Skeletal muscle tissue (tissue), 3 donors: ENCODE measurements at regions not wholly inside any gene's neighbourhood (a gene's known extent, or its start where the extent isn't known, plus 50 kb on each side); places are given as distances from the start of the nearest gene placed in this dataset.

ENCODE experiments used
- H3K27ac ChIP-seq: one replicate; pipeline ENCODE4 v1.7.0; 2013; ENCODE audit warnings: mild to moderate bottlenecking, low read depth, low read length, inconsistent platforms
- H3K27me3 ChIP-seq, 3 donors: one replicate each; pipeline ENCODE4 v1.7.0; 2013; ENCODE audit warnings: low read length in 3 of 3; ENCODE audit not compliant: control insufficient read depth in 3 of 3, insufficient read depth in 3 of 3
- H3K36me3 ChIP-seq, 3 donors: one replicate each; pipeline ENCODE4 v1.7.0; 2013; ENCODE audit warnings: low read length in 3 of 3; ENCODE audit not compliant: control insufficient read depth in 3 of 3, insufficient read depth in 3 of 3
- H3K4me1 ChIP-seq, 3 donors: one replicate each; pipeline ENCODE4 v1.7.0; 2013; ENCODE audit warnings: low read length in 3 of 3, mild to moderate bottlenecking in 3 of 3; ENCODE audit not compliant: control insufficient read depth in 3 of 3, insufficient read depth in 3 of 3
- H3K4me3 ChIP-seq, 3 donors: one replicate each; pipeline ENCODE4 v1.7.0; 2013; ENCODE audit warnings: low read length in 3 of 3
- H3K9ac ChIP-seq, 3 donors: one replicate each; pipeline ENCODE4 v1.7.0; 2013; ENCODE audit warnings: low read length in 3 of 3, mild to moderate bottlenecking in 3 of 3, moderate library complexity in 2 of 3, low read depth in 1 of 3
- H3K9me3 ChIP-seq, 3 donors: one replicate each; pipeline ENCODE4 v1.7.0; 2013; ENCODE audit warnings: low read length in 3 of 3; ENCODE audit not compliant: control insufficient read depth in 3 of 3
- donor health status: Osteomylitis.

- Histone ChIP-seq H3K9ac (no peak overlapping the region), H3K9me3 (no peaks in the 10 kb centered on the region), H3K4me3 (no peak overlapping the region), H3K27me3 (no peaks in the 10 kb centered on the region), H3K4me1 (no peaks in the 10 kb centered on the region), H3K27ac (no peak overlapping the region), H3K36me3 (no peaks in the 10 kb centered on the region)
Observed at GRCh38 chr6:81998432-81998831, 246.0 kb upstream of the TENT5A start.

DNA sequence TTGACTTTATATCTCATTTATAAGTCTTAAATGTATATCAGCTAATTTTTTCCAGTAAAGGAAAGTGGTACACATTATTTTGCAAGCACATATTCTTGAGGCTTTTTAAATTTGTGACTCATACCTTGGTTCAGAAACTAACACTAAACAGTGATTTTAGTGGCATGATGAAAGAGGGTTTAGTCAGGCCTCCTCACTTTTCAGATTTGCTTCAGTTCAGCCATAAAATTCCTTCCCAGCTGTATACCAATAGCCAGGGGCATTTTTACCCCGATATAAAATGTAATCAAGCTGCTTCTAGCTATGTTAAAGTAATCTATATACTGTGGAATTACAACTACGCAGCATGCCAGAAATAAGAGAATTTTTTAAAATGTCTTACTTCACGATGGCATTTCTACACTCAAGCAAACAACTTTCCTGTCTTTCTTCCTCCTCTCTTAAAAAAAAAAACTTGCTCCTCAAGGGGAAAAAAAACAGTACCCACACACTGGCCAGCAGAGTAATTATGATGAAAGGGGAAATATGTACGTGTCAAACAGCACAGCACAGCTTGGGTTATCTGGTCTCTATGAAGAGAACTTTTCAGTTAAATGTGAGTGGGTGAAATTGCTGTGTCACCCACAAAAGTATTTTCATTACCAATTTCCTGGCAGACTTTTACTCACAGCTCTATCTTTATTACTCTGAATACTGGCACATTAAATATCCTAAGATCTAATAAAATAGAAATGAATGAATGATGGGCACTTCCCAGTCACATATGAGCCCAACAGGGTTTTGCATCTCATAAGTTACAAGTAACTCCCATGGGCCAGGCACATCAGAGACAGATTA is 244.8 kb upstream of the TENT5A start:
- Histone ChIP-seq H3K36me3 (no peaks in the 10 kb centered on the region), H3K9me3 (no peaks in the 10 kb centered on the region), H3K4me1 (no peaks in the 10 kb centered on the region), H3K27ac (peak overlapping the region; percentile 28), H3K9ac (no peak overlapping the region), H3K27me3 (no peaks in the 10 kb centered on the region), H3K4me3 (no peak overlapping the region)

- Histone ChIP-seq H3K27me3 (no peaks in the 10 kb centered on the region), H3K27ac (peak overlapping the region; percentile 28), H3K4me3 (no peak overlapping the region), H3K9ac (no peak overlapping the region), H3K4me1 (no peaks in the 10 kb centered on the region), H3K9me3 (no peaks in the 10 kb centered on the region), H3K36me3 (no peaks in the 10 kb centered on the region)
Observed at GRCh38 chr6:81996414-81996813, 243.9 kb upstream of the TENT5A start.

- Histone ChIP-seq H3K9me3 (no peaks in the 10 kb centered on the region), H3K9ac (no peak overlapping the region), H3K27ac (no peak overlapping the region), H3K36me3 (no peaks in the 10 kb centered on the region), H3K4me3 (no peak overlapping the region), H3K4me1 (no peaks in the 10 kb centered on the region), H3K27me3 (no peaks in the 10 kb centered on the region)
Observed at GRCh38 chr6:81995548-81996289, 243.2 kb upstream of the TENT5A start.

DNA sequence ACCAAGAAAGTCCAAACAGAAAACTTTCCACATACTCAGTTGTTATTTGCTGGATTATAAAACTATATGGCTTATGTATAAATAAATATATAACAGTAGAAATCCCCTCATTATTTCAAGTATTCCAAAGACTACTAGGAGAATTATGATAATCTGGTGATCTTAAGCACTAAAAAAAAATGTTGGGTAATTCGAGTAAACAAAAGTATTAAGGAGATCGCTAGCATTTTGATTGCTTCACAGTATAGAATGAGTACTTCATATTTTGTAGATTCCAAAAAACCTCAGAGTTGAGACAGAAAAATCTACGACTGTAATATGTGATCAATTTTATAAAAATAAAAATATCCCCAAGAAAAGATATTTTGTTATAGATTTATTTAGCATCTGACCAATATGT is 236.4 kb upstream of the TENT5A start:
- H3K4me1 ChIP-seq: no peaks in the 10 kb centered on the region
- no peak overlapping the region for H3K27ac ChIP-seq
- H3K36me3 ChIP-seq: no peaks in the 10 kb centered on the region

DNA sequence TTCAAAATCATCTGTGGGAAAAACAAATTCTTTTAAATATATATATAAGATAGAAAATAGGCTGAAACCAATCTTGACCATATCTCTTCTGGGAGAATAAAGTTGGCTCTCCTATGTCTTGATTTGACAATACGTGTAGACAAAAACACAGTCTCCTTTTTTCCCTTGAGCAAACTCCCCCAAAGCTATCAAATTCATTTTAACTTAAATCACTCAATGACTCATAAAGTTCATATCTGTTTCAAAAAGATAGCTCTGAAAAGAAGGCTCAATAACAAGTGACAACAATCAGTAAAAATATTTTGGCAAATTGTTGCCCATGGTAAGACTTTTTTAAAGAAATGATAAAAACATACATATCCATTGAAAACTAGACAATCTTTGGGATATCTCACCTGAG is 236.0 kb upstream of the TENT5A start:
- Histone ChIP-seq H3K4me3 (no peak overlapping the region), H3K9me3 (no peaks in the 10 kb centered on the region), H3K27ac (no peak overlapping the region), H3K9ac (no peak overlapping the region), H3K36me3 (no peaks in the 10 kb centered on the region), H3K4me1 (no peaks in the 10 kb centered on the region), H3K27me3 (no peaks in the 10 kb centered on the region)

More for the DNA sequence above, 236.4 kb upstream of the TENT5A start:
- no peak overlapping the region for H3K4me3 ChIP-seq
- no peak overlapping the region for H3K9ac ChIP-seq
- H3K27me3 ChIP-seq: no peaks in the 10 kb centered on the region
- H3K9me3 ChIP-seq: no peaks in the 10 kb centered on the region

- H3K27me3 ChIP-seq: no peaks in the 10 kb centered on the region
- no peak overlapping the region for H3K9ac ChIP-seq
- H3K4me1 ChIP-seq: no peaks in the 10 kb centered on the region
- H3K4me3 ChIP-seq: no peak overlapping the region
- no peak overlapping the region for H3K27ac ChIP-seq
- no peaks in the 10 kb centered on the region for H3K36me3 ChIP-seq
- H3K9me3 ChIP-seq: no peaks in the 10 kb centered on the region
Observed at GRCh38 chr6:81987293-81987692, 234.8 kb upstream of the TENT5A start.

- no peak overlapping the region for H3K9ac ChIP-seq
- no peaks in the 10 kb centered on the region for H3K4me1 ChIP-seq
- no peaks in the 10 kb centered on the region for H3K27me3 ChIP-seq
- no peaks in the 10 kb centered on the region for H3K9me3 ChIP-seq
- no peak overlapping the region for H3K4me3 ChIP-seq
- H3K27ac ChIP-seq: no peak overlapping the region
- no peaks in the 10 kb centered on the region for H3K36me3 ChIP-seq
Observed at GRCh38 chr6:81985191-81985590, 232.7 kb upstream of the TENT5A start.

DNA sequence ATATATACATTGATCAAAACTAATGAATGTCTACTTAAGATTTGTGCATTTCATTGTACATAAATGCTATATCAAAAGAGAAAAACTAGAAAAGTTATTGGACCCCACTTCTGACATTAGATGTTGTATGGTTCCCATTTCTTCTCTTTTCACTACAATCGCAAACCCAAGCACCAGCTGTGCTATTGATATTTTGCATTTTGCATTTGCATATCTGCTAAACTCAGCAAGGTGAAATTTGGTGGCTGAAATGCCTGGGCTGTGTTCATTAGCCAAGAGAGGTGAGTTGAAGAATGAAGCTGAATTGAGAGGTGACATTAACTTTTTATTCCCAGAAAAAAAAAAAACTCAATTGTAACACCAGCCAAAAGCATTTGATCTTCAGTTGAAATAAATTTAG is 232.1 kb upstream of the TENT5A start:
- H3K9me3 ChIP-seq: no peaks in the 10 kb centered on the region
- no peak overlapping the region for H3K4me3 ChIP-seq
- H3K27me3 ChIP-seq: no peaks in the 10 kb centered on the region
- H3K36me3 ChIP-seq: no peaks in the 10 kb centered on the region
- H3K4me1 ChIP-seq: no peaks in the 10 kb centered on the region
- no peak overlapping the region for H3K27ac ChIP-seq
- H3K9ac ChIP-seq: no peak overlapping the region

GRCh38 chr6:81981812-81982211 is 229.3 kb upstream of the TENT5A start:
- Histone ChIP-seq H3K4me3 (no peak overlapping the region), H3K36me3 (no peaks in the 10 kb centered on the region), H3K4me1 (no peaks in the 10 kb centered on the region), H3K27ac (no peak overlapping the region), H3K27me3 (no peaks in the 10 kb centered on the region), H3K9ac (no peak overlapping the region), H3K9me3 (no peaks in the 10 kb centered on the region)
